ENCODE measurements at regions not wholly inside any gene's neighbourhood (a gene's known extent, or its start where the extent isn't known, plus 50 kb on each side); places are given as distances from the start of the nearest gene placed in this dataset.

GRCh38 chr5:27639005-27639612 is 600.7 kb upstream of the CDH9 start:
- DNase-seq (ENCODE audit: low spot score): no peak

DNA sequence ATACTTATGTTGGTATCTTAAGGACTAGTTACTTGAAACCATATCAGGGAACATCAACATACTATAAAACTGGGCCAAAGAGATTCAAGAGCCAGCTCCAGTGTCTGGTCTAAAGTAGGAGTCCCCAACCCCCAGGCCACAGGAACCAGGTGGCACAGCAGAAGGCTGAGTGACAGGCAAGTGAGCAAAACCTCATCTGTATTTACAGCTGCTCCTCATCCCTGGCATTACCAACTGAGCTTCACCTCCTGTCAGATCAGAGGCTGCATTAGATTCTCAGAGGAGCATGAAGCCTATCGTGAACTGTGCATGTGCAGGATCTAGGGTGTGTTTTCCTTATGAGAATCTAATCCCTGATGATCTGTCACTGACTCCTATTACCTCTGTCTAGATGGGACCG is 581.6 kb upstream of the CDH9 start:
- DNase-seq (ENCODE audit: low spot score): no peak

- no peak for DNase-seq (ENCODE audit: low spot score)
Observed at GRCh38 chr5:27612161-27612560, 573.8 kb upstream of the CDH9 start.

GRCh38 chr5:27608992-27609391 is 570.6 kb upstream of the CDH9 start:
- no peak for DNase-seq (ENCODE audit: low spot score)

DNA sequence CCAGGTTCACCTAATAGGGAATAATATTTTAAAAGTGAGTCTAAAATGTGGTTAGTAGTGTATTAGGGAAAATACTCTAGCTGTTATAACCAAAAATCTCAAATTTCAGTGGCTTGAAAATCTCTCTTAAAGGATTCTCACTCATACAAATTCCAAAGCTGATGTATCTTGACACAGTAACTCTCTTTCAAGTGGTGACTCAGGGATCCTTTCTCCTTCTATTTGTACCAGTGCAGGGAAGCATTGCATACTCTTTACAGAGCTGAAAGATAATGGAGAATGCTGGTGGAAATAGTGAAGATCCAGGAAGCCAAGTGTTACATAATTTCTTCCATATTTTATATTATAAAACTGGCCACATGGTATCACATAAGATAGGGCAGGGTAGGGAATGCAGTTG is 560.2 kb upstream of the CDH9 start:
- DNase-seq (ENCODE audit: low spot score): no peak

- no peak for DNase-seq (ENCODE audit: low spot score)
Observed at GRCh38 chr5:27594141-27594540, 555.8 kb upstream of the CDH9 start.

- no peak for DNase-seq (ENCODE audit: low spot score)
Observed at GRCh38 chr5:27592231-27592630, 553.8 kb upstream of the CDH9 start.

GRCh38 chr5:27590503-27590902 is 552.1 kb upstream of the CDH9 start:
- DNase-seq (ENCODE audit: low spot score): no peak

- DNase-seq (ENCODE audit: low spot score): no peak
Observed at GRCh38 chr5:27578279-27578678, 539.9 kb upstream of the CDH9 start.

DNA sequence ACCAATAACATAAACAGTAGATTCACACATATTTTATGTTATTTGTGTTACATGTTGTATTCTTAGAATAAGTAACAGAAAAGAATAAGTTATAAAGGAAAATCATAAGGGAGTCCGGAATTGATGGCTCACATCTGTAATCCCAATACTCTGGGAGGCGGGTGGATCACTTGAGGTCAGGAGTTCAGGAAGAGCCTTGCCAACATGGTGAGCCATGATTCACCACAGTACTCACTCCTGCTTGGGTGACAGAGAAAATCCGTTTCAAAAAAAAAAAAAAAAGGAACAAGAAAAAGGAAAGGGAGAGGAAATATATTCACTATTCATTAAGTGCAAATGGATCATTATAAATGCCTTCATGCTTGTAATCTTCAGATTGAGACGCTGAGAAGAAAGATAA is 533.3 kb upstream of the CDH9 start:
- DNase-seq (ENCODE audit: low spot score): no peak

DNA sequence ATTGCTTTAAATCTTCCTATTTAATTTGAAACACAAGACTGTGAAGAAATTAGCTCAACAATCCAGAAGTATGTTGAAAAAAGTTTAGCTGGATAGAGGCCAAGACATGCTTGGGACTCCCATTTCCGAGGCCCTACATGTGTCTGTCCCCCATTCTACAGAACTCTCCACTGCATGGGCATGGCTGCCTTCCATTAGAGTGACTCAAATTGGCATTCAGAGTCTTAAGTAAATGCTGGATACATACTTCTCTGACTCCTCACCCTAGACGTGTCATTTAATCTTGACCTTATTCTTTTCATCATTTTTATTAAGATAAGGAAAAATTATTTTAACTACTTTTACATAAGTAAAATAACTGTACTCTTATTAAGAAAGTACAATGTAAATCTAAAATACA is 530.4 kb upstream of the CDH9 start:
- no peak for DNase-seq (ENCODE audit: low spot score)

DNA sequence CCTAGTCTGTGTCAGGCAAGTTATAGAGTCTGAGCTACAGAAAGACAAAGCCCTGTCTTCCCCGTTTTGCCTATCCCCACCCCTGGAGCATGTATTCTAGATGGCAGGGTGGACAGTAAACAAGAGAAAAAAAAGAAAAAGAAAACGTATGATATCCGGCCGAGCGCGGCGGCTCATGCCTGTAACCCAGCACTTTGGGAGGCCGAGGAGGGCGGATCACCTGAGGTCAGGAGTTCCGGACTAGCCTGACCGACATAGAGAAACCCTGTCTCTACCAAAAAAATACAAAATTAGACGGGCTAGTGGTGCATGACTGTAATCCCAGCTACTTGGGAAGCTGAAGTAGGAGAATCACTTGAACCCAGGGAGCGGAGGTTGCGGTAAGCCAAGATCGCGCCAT is 523.0 kb upstream of the CDH9 start:
- no peak for DNase-seq (ENCODE audit: low spot score)

DNA sequence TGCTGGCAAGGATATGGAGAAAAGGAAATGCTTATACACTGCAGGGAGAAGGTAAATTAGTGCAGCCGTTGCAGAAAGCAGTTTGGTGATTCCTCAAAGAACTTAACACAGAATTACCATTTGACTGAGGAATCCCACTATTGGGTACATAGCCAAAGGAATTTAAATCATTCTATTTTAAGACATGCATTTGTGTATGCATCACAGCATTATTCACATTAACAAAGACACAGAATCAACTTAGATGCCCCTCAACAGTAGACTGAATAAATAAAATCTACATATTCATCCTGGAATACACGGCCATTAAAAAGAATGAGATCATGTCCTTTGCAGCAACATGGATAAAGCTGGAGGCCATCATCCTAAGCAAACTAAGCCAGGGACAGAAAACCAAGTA is 510.1 kb upstream of the CDH9 start:
- DNase-seq (ENCODE audit: low spot score): no peak

GRCh38 chr5:27535031-27535557 is 496.7 kb upstream of the CDH9 start:
- DNase-seq (ENCODE audit: low spot score): no peak

- no peak for DNase-seq (ENCODE audit: low spot score)
Observed at GRCh38 chr5:27532305-27532704, 493.9 kb upstream of the CDH9 start.

- no peak for DNase-seq (ENCODE audit: low spot score)
Observed at GRCh38 chr5:27524515-27524914, 486.1 kb upstream of the CDH9 start.

DNA sequence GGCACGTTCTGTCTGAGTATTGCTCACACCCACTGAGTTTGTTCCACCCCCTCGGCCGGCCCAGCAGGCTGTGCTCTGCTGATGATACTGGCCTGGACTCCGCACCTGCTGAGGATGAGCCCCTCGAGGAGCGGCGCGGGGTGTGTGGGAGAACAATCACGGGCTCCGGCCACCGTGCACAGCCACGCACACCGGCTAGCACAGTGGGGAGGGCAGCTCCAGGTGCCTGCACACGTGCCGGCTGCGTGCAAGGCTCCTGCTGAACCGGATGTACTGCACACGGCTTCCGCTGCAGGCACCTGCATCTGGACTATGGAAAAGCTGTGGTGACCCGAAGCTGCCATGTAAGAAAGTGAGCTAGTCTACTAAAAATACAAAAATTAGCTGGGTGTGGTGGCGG is 485.2 kb upstream of the CDH9 start:
- DNase-seq (ENCODE audit: low spot score): no peak

- DNase-seq (ENCODE audit: low spot score): no peak
Observed at GRCh38 chr5:27516437-27516836, 478.1 kb upstream of the CDH9 start.

DNA sequence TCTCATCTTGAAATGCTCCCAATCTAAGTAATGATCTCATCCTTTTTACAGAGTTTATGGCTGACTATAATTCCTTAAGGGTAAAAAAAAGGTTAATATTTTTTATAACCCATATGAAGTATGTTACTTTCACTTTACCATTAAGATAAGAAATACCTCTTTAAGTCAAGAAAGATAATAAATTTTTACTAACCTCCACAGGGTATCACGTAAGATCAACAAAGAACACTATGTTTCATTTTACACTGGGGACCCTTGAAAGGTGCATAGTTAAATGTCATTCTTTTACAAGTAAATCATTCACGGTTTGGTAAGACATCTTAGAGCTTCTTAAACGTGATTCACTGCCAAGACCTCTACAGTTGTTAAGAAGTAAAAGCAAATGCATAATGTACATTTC is 472.7 kb upstream of the CDH9 start:
- DNase-seq (ENCODE audit: low spot score): no peak

GRCh38 chr5:27503813-27504212 is 465.4 kb upstream of the CDH9 start:
- no peak for DNase-seq (ENCODE audit: low spot score)

GRCh38 chr5:27502236-27502635 is 463.9 kb upstream of the CDH9 start:
- no peak for DNase-seq (ENCODE audit: low spot score)

GRCh38 chr5:27497491-27497890 is 459.1 kb upstream of the CDH9 start:
- DNase-seq (ENCODE audit: low spot score): no peak

DNA sequence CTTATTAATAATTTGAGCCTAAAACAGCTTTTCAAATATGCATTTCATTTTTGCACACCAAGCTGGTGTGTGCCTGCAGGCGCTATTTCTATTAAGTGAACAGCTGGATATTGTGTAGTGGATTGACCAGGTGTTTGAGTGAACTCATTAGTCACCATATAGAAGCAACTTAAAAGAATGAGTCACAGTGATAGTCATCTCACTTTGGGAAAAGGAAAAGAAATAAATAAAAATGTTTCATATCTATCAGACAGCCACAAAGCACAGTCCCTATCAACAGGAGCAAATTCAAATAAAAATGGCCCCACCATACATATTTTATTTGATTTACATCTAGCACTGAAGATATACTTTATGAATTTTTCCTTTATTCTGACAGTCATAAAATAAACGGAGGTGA is 456.5 kb upstream of the CDH9 start:
- no peak for DNase-seq (ENCODE audit: low spot score)

- no peak for DNase-seq (ENCODE audit: low spot score)
Observed at GRCh38 chr5:27491746-27492439, 453.5 kb upstream of the CDH9 start.

Measured in ureter (tissue), 1 donor.